Activated CD4-positive, alpha-beta T cell treated with anti-CD3 and anti-CD28 coated beads for 36 hours (primary cell): ENCODE measurements at regions not wholly inside any gene's neighbourhood (a gene's known extent, or its start where the extent isn't known, plus 50 kb on each side); places are given as distances from the start of the nearest gene placed in this dataset.

ENCODE experiments used
- ATAC-seq: fragments of 200-7000 bp; cut with Tn5 transposase; one replicate; pipeline ENCODE4 v1.10.0; 2021; ENCODE audit warnings: mild to moderate bottlenecking, moderate library complexity
- CTCF ChIA-PET: fragments of 350-600 bp; sonication (Branson Sonifier 250); formaldehyde crosslinking; loops from one replicate; lab custom pipeline; 2021; ENCODE audit warnings: antibody characterized with exemption; lab: Charles Lee
- POLR2A ChIA-PET: fragments of 350-600 bp; sonication (Branson Sonifier 250); formaldehyde crosslinking; loops from one replicate; lab custom pipeline; 2021; ENCODE audit warnings: antibody characterized with exemption, inconsistent platforms; lab: Charles Lee
- DNase-seq: peaks from one replicate; pipeline ENCODE4 v3.0.0-alpha.2; 2020
- H3K27ac Mint-ChIP-seq: one replicate; pipeline ENCODE4 v1.8.0; 2021; ENCODE audit warnings: mixed read lengths
- H3K27me3 Mint-ChIP-seq: one replicate; pipeline ENCODE4 v1.8.0; 2021; ENCODE audit warnings: mixed read lengths
- H3K36me3 Mint-ChIP-seq: one replicate; pipeline ENCODE4 v1.8.0; 2021; ENCODE audit warnings: low read depth, mixed read lengths
- H3K4me1 Mint-ChIP-seq: one replicate; pipeline ENCODE4 v1.8.0; 2021; ENCODE audit warnings: mixed read lengths
- H3K4me3 Mint-ChIP-seq: one replicate; pipeline ENCODE4 v1.8.0; 2021; ENCODE audit warnings: mild to moderate bottlenecking, moderate library complexity, mixed read lengths
- H3K9me3 Mint-ChIP-seq: one replicate; pipeline ENCODE4 v1.8.0; 2021; ENCODE audit warnings: low read depth, mixed read lengths
- intact Hi-C, 2 experiments: fragments of 100-400 bp; cut with DNase I in 1 of 2; cut with micrococcal nuclease in 1 of 2; formaldehyde crosslinking; loops; one replicate each; pipeline versions ENCODE4 v1.14.2 to v1.15.1; 2022 to 2024; cut with DNase I, micrococcal nuclease

- Mint-ChIP-seq H3K27me3 (no peaks in the 10 kb centered on the region), H3K9me3 (peaks cover 3% of the 10 kb centered on the region), H3K4me1 (no peaks in the 10 kb centered on the region), H3K36me3 (no peaks in the 10 kb centered on the region), H3K27ac (no peak overlapping the region), H3K4me3 (no peak overlapping the region)
- no peak for ATAC-seq
- ChIA-PET CTCF (no interaction called here), POLR2A (no interaction called here)
- intact Hi-C loops: no loop called here
- no peak for DNase-seq
Measured at GRCh38 chr1:79543394-79543793, 536.9 kb upstream of the ADGRL4 start.

- no peak for DNase-seq
- H3K27ac Mint-ChIP-seq: no peak overlapping the region
- CTCF ChIA-PET: interaction anchor here (0.9 kb wide), 1 partner anchor 36 kb away, joined by 3 read pairs; no protein-coding TSS in a partner anchor
- intact Hi-C loops: loop anchor here in 1 of 2 experiments (2.0 kb wide), 1 partner anchor 66 kb away; no protein-coding TSS in a partner anchor
- H3K9me3 Mint-ChIP-seq: no peaks in the 10 kb centered on the region
- no peak for ATAC-seq
- POLR2A ChIA-PET: no interaction called here
- H3K4me1 Mint-ChIP-seq: no peaks in the 10 kb centered on the region
- H3K4me3 Mint-ChIP-seq: no peak overlapping the region
- no peaks in the 10 kb centered on the region for H3K36me3 Mint-ChIP-seq
- H3K27me3 Mint-ChIP-seq: no peaks in the 10 kb centered on the region
Measured at GRCh38 chr1:79539001-79539400, 532.5 kb upstream of the ADGRL4 start.

DNA sequence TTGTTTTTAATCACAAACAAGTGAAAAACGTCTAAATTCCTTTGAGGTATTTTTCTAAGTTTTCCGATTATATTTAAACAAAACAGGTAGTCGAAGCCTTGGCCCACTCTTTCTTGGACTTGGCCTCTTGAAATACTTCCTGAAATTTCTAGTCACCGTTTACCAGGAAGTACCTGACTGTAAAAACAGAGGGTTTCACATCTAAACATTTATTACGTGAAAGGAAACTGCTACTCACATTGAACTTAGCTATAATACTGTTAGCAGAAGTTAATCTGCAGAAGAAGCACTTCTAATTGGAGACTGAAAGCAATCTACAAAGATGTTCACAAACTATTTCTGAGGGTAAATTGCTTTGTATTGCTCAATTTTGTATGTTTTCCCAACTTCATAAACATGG, 526.0 kb upstream of the ADGRL4 start:
- DNase-seq (no peak), ATAC-seq (no peak)
- ChIA-PET POLR2A (no interaction called here), CTCF (interaction anchor here (0.7 kb wide), 1 partner anchor 69 kb away, joined by 3 read pairs; no protein-coding TSS in a partner anchor)
- Mint-ChIP-seq H3K4me3 (no peak overlapping the region), H3K27ac (no peak overlapping the region), H3K27me3 (no peaks in the 10 kb centered on the region), H3K4me1 (no peaks in the 10 kb centered on the region), H3K36me3 (no peaks in the 10 kb centered on the region), H3K9me3 (peaks cover 3% of the 10 kb centered on the region)
- intact Hi-C loops: no loop called here

GRCh38 chr1:79531790-79532189, 525.3 kb upstream of the ADGRL4 start:
- DNase-seq (no peak), ATAC-seq (no peak)
- Mint-ChIP-seq H3K9me3 (peaks cover 3% of the 10 kb centered on the region), H3K27me3 (no peaks in the 10 kb centered on the region), H3K27ac (no peak overlapping the region), H3K36me3 (no peaks in the 10 kb centered on the region), H3K4me3 (no peak overlapping the region), H3K4me1 (no peaks in the 10 kb centered on the region)
- ChIA-PET CTCF (no interaction called here), POLR2A (no interaction called here)
- intact Hi-C loops: no loop called here

GRCh38 chr1:79530476-79530875, 523.9 kb upstream of the ADGRL4 start:
- no peak overlapping the region for H3K27ac Mint-ChIP-seq
- no peaks in the 10 kb centered on the region for H3K36me3 Mint-ChIP-seq
- ATAC-seq (no peak), DNase-seq (no peak)
- intact Hi-C loops: no loop called here
- POLR2A ChIA-PET: no interaction called here
- CTCF ChIA-PET: no interaction called here
- H3K4me3 Mint-ChIP-seq: no peak overlapping the region
- H3K27me3 Mint-ChIP-seq: no peaks in the 10 kb centered on the region
- H3K9me3 Mint-ChIP-seq: peaks cover 6% of the 10 kb centered on the region
- no peaks in the 10 kb centered on the region for H3K4me1 Mint-ChIP-seq

- ChIA-PET CTCF (no interaction called here), POLR2A (no interaction called here)
- Mint-ChIP-seq H3K27me3 (no peaks in the 10 kb centered on the region), H3K9me3 (peaks cover 6% of the 10 kb centered on the region), H3K4me3 (no peak overlapping the region), H3K4me1 (no peaks in the 10 kb centered on the region), H3K36me3 (no peaks in the 10 kb centered on the region), H3K27ac (no peak overlapping the region)
- intact Hi-C loops: no loop called here
- no peak for ATAC-seq
- no peak for DNase-seq
Measured at GRCh38 chr1:79530055-79530454, 523.5 kb upstream of the ADGRL4 start.

- no peaks in the 10 kb centered on the region for H3K36me3 Mint-ChIP-seq
- no peak overlapping the region for H3K4me3 Mint-ChIP-seq
- ATAC-seq (no peak), DNase-seq (no peak)
- intact Hi-C loops: no loop called here
- ChIA-PET POLR2A (interaction anchor here (0.7 kb wide), 1 partner anchor 864 kb away, joined by 3 read pairs; no protein-coding TSS in a partner anchor), CTCF (no interaction called here)
- H3K4me1 Mint-ChIP-seq: no peaks in the 10 kb centered on the region
- no peaks in the 10 kb centered on the region for H3K27me3 Mint-ChIP-seq
- peaks cover 13% of the 10 kb centered on the region for H3K9me3 Mint-ChIP-seq
- no peak overlapping the region for H3K27ac Mint-ChIP-seq
Measured at GRCh38 chr1:79524126-79524525, 517.6 kb upstream of the ADGRL4 start.

DNA sequence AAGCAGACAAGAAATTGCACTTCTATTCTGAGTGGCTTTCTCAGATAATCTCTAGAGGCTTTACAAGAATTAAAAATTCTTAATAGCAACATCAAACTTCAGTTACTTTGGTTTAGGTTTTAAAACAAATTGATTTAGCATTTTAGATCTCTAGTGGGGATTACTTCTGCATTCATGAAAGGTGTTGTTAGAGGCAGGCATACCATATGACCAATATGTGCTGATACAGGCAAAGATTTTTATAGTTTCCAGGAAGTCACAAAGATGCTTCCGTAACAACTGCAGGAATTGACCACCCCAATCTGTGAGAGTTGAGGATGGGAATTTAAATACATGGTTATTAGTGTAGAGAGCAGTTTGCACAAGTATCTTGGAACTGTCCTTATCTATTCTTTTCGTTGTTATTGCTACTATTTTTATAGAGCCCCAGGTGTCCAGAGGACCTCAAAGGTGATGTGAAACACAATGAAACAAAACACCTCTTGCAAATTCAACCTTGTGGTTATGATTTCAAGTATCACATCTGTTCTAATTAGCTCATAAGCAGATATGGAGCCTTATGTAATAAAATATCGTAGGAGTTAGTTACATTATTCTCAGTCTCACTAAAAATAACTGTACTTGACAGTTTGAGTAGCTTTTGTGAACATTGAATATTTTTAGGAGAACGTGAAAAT, 512.7 kb upstream of the ADGRL4 start:
- no peak for DNase-seq
- intact Hi-C loops: no loop called here
- no peak for ATAC-seq
- Mint-ChIP-seq H3K9me3 (peaks cover 14% of the 10 kb centered on the region), H3K4me3 (no peak overlapping the region), H3K4me1 (no peaks in the 10 kb centered on the region), H3K36me3 (no peaks in the 10 kb centered on the region), H3K27ac (no peak overlapping the region), H3K27me3 (no peaks in the 10 kb centered on the region)
- CTCF ChIA-PET: no interaction called here
- POLR2A ChIA-PET: no interaction called here

- intact Hi-C loops: no loop called here
- H3K27me3 Mint-ChIP-seq: no peaks in the 10 kb centered on the region
- ATAC-seq: no peak
- DNase-seq: no peak
- POLR2A ChIA-PET: no interaction called here
- H3K27ac Mint-ChIP-seq: no peak overlapping the region
- no peaks in the 10 kb centered on the region for H3K4me1 Mint-ChIP-seq
- CTCF ChIA-PET: interaction anchor here (1.5 kb wide), 1 partner anchor 18 kb away, joined by 3 read pairs; no protein-coding TSS in a partner anchor
- peaks cover 9% of the 10 kb centered on the region for H3K9me3 Mint-ChIP-seq
- no peak overlapping the region for H3K4me3 Mint-ChIP-seq
- no peaks in the 10 kb centered on the region for H3K36me3 Mint-ChIP-seq
Measured at GRCh38 chr1:79517470-79518224, 511.1 kb upstream of the ADGRL4 start.

GRCh38 chr1:79507770-79508169, 501.2 kb upstream of the ADGRL4 start:
- CTCF ChIA-PET: no interaction called here
- Mint-ChIP-seq H3K4me3 (no peak overlapping the region), H3K36me3 (no peaks in the 10 kb centered on the region), H3K4me1 (no peaks in the 10 kb centered on the region), H3K9me3 (no peaks in the 10 kb centered on the region), H3K27ac (no peak overlapping the region), H3K27me3 (no peaks in the 10 kb centered on the region)
- intact Hi-C loops: no loop called here
- ATAC-seq (no peak), DNase-seq (no peak)
- POLR2A ChIA-PET: no interaction called here

DNA sequence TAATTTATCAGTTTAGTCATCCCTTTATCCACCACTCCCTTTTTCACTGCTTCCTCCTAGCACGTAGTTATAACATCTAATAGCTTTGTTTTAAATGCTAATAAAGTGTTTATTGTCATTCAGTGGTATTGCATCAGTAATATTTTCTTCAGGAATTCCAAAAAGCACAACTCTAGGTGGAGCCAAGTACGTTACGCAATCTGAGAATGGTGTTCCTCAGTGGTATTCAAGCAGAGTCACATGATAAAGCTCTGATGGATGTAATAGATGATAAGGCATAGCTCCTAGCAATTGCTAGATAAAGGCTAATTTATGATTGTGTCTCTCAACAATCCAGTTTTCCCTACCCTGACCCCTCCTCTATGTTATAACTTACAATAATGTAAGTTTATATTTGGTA, 494.6 kb upstream of the ADGRL4 start:
- Mint-ChIP-seq H3K9me3 (no peaks in the 10 kb centered on the region), H3K36me3 (no peaks in the 10 kb centered on the region), H3K27ac (no peak overlapping the region), H3K4me3 (no peak overlapping the region), H3K27me3 (no peaks in the 10 kb centered on the region), H3K4me1 (no peaks in the 10 kb centered on the region)
- ATAC-seq (no peak), DNase-seq (no peak)
- intact Hi-C loops: no loop called here
- ChIA-PET POLR2A (no interaction called here), CTCF (no interaction called here)

DNA sequence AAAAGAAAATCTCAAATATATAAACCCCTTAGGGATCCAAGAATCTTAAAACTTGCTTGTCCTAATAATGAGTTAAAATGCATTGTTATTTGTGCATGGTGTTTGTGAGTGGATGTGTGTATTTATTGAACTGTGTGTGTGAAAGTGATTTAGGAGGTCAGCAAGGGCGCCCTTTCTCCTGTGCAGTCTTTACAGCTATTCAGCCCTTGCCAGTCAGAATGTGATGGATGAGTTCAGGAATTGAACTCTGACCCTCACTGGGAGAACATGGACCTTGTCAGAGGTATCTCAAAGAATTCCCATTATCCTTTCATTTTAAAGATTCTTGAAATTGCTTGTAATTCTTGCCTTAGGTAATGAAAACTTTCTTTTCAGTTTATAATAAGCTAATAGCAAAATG, 493.0 kb upstream of the ADGRL4 start:
- Mint-ChIP-seq H3K4me1 (no peaks in the 10 kb centered on the region), H3K4me3 (no peak overlapping the region), H3K27ac (no peak overlapping the region), H3K9me3 (no peaks in the 10 kb centered on the region), H3K27me3 (no peaks in the 10 kb centered on the region), H3K36me3 (no peaks in the 10 kb centered on the region)
- ChIA-PET POLR2A (no interaction called here), CTCF (interaction anchor here (1.2 kb wide), 1 partner anchor 19 kb away, joined by 3 read pairs; no protein-coding TSS in a partner anchor)
- ATAC-seq (no peak), DNase-seq (no peak)
- intact Hi-C loops: no loop called here
